HG02938 (cell line): ENCODE measurements at regions not wholly inside any gene's neighbourhood (a gene's known extent, or its start where the extent isn't known, plus 50 kb on each side); places are given as distances from the start of the nearest gene placed in this dataset.
"Not testable (repeated sequence)": the region's sequence is repeated elsewhere in the genome, so short reads cannot be mapped to it uniquely, and the experiment has no call there.

Source experiments
- ATAC-seq: cut with Tn5 transposase; IDR thresholded peaks from one replicate; pipeline ENCODE4 v1.9.1; 2021; ENCODE audit warnings: mild to moderate bottlenecking, moderate library complexity; ENCODE audit not compliant: unreplicated experiment

- ATAC-seq = no peak
Observed at GRCh38 chr13:61358599-61358998, 57.0 kb downstream of the PCDH20 start.

- ATAC-seq = no peak
Observed at GRCh38 chr13:61350341-61350740, 65.3 kb downstream of the PCDH20 start.

- no peak for ATAC-seq
Observed at GRCh38 chr13:61339054-61339621, 76.5 kb downstream of the PCDH20 start.

- no peak for ATAC-seq
Observed at GRCh38 chr13:61316647-61317046, 99.0 kb downstream of the PCDH20 start.

- ATAC-seq = no peak
Observed at GRCh38 chr13:61294467-61295191, 121.0 kb downstream of the PCDH20 start.

- no peak for ATAC-seq
Observed at GRCh38 chr13:61286148-61286745, 129.4 kb downstream of the PCDH20 start.

- ATAC-seq = no peak
Observed at GRCh38 chr13:61277586-61278276, 137.9 kb downstream of the PCDH20 start.

DNA sequence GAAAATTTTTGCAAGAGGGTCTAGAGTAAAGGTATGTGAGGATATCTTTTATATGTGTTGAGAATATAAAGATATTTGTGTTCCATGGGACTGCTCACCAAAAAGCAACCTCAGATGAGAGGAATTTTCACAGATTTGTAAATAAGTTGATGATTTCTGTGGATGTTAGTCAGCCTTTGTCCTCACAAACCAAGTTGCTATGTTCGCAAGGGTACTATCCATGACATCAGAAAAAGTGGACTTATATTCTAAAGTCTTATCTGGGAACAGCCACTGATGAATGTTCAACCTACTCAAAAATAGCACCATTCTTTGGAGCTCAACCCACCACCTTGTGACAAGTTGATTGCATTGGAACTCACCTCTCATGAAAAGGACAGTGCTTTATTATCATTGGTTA is 138.6 kb downstream of the PCDH20 start:
- ATAC-seq = no peak

GRCh38 chr13:61276401-61276800 is 139.2 kb downstream of the PCDH20 start:
- ATAC-seq = no peak

DNA sequence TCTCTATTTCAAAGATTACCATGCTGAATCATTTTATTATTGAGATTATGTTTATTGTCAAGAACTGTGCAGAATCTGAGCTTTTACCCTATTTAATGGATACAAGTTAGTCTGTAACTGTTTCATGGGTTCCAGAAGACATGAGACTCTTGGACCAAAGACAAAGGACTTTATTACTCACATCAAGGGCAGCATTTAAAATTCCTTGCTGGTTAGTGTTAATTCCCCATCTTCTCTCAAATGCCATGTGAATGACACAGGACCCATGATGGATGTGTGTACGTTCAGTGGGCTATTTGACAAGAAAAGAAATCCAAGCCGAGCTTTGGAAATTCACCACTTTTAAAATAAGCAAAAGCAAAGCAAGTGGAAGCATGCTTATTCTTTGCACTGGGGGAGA is 139.9 kb downstream of the PCDH20 start:
- no peak for ATAC-seq

DNA sequence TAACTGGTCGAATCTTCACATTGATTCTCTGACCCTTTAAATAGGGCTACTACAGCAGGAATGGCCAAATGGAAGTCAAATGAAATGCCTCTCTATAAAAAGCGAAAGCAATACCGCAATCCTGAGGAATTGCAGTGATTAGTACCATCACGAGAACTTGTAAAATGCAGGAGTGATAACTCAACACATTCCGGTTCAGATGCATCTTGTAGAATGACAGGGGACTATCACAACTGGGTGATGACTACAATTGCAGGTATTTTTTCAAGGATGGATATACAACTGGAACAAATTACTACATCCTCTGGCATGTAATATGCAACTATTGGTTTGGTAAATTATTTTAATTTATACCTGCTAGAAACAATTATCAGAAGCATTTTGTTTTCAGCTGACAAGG is 140.4 kb downstream of the PCDH20 start:
- no peak for ATAC-seq

DNA sequence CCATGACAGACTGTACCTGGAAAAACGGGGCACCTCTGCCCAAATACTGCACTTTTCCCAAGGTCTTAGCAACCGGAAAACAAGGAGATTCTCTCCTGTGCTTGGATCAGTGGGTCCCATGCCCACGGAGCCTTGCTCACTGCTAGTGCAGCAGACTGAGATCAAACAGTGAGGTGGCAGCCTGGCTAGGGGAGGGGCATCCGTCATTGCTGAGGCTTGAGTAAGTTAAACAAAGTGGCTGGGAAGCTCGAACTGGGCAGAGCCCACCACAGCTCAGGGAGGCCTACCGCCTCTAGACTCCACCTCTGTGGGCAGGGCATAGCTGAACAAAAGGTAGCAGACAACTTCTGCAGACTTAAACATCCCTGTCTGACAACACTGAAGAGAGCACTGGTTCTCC is 148.8 kb downstream of the PCDH20 start:
- ATAC-seq = not testable (repeated sequence)

DNA sequence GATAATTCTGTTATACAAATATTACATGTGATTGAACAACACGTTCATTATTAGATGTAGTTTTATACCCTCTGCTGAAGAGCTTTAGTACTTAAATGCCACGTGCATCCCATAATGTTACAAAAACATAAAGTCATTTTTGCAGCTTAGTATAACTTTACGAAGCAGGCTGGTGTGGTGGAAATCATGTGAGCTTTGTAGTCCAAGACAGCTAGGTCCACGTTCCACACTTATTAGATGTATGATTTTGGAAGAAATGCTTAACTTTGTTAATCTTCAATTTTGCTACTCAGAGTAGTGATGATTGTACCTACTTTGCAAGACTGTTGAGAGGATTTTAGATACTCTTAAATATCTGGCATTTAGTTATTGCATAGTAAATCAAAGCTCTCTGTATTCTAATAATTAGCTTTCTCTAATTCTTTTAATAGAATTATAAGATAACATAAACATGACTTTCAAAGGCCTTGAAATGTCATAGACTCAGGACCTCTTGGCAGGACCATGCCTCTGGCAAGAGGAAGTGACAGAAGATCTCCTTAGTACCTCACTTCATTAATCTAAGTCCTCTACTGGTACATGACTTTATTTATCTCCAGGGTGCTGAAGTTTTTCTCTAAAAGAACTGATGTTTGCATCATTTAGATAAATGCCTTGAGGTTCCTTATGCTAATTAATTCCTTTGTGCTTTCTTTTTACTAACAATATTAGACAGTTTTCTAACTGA is 153.7 kb downstream of the PCDH20 start:
- ATAC-seq = no peak

GRCh38 chr13:61258185-61258584 is 157.5 kb downstream of the PCDH20 start:
- ATAC-seq = no peak

- no peak for ATAC-seq
Observed at GRCh38 chr13:61255040-61255796, 160.4 kb downstream of the PCDH20 start.

DNA sequence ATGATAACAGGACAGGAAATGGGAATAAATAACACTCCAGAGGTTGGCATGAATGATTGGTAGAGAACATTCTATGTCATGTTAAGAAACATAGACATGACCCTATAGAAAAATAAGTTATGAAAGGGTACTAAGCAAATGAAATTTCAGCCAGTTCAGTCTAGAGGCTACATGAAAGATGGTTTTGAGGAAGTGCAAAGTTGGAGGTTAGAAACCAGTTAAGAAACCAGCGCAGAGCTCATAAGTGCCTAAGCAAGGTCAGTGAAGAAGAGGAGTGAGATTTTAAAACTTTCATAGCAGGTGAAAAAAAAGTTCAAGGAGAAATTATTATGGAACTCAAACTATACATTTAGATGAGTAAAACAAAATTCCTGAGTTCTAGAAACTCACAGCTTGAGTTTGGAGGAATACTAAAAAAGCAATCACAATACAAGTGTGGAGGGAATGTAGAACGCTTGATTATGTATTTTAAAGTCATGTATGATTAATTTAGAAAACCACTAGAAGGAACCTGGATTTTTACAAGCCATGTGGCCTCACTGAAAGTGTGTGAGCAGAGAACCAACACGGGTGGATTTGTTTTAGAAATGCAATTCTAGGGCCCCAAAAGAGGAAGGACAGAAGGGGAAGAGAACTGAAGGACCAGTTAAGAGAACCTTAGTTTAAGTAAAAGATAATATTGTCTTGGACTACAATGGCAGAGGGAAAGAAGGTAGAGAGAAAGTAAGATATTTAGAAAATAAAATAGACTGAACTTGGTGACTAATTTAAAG is 162.4 kb downstream of the PCDH20 start:
- peak; percentile 47 for ATAC-seq

- no peak for ATAC-seq
Observed at GRCh38 chr13:61252213-61252612, 163.4 kb downstream of the PCDH20 start.

DNA sequence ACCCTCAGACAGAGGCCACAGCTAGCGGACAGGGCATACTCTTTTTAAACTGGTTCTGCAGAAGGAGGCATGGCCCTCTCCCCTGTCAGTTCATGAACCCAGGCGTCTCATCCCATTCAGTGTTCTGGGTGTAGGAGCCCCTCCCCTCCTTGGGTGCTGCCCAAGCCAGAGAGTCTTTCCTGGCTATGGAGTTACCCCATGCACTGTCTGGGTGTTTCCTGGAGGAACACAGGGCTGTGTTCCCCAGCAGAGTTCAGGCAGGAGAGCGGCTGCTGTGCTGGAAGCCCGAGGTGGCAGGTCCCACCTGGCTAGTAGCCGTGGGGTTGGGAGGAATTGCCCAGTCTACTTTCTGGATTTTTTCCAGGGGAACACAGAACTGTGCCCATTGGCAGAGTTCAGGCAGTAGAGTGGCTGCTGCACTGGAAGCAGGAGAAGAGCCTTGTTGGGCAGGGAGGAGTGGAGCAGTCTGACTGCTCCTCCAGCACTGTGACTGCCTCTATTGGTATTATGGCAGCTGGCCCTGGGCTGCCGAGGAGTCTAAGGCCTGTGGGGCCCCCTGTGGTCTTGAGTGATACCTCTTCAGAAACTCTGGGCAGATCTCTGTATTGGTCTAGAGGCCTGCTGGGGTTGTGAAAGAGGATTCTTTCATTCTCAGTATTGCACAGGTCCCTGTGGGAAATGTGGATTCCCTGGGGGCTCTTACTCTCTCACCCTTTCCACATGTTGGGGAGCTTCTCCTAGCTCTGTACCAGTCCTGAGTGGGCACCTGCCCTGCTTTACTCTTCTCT is 168.3 kb downstream of the PCDH20 start:
- peak; percentile 86 for ATAC-seq

DNA sequence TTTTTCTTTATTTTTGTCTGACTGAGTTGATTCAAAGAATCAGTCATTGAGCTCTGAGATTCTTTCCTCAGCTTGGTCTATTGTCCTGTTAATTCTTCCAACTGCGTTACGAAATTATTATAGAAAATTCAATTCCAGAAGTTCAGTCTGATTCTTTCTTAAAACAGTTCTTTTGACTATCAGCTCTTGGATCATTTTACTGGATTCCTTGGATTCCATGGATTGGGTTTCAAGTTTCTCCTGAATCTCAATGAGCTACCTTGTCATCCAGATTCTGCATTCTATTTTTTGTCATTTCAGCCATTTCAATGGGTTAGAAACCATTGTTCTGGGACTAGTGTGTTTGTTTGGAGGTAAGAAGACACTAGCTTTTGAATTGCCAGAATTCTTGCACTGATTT is 169.3 kb downstream of the PCDH20 start:
- ATAC-seq = no peak
